AG09319 (cell line): ENCODE measurements at regions not wholly inside any gene's neighbourhood (a gene's known extent, or its start where the extent isn't known, plus 50 kb on each side); places are given as distances from the start of the nearest gene placed in this dataset.

Source experiments
- DNase-seq: peaks from one replicate; pipeline ENCODE4 v3.0.0-alpha.2; 2010; ENCODE audit warnings: low read depth; ENCODE audit errors: extremely low read depth
- TF ChIP-seq, protein P1 (sequence below): IDR thresholded peaks from 2 replicates; pipeline ENCODE4 v1.5.1; 2011; ENCODE audit warnings: low read depth, mild to moderate bottlenecking, inconsistent platforms, low read length, moderate library complexity

- DNase-seq: no peak
- TF ChIP-seq, protein P1, sequence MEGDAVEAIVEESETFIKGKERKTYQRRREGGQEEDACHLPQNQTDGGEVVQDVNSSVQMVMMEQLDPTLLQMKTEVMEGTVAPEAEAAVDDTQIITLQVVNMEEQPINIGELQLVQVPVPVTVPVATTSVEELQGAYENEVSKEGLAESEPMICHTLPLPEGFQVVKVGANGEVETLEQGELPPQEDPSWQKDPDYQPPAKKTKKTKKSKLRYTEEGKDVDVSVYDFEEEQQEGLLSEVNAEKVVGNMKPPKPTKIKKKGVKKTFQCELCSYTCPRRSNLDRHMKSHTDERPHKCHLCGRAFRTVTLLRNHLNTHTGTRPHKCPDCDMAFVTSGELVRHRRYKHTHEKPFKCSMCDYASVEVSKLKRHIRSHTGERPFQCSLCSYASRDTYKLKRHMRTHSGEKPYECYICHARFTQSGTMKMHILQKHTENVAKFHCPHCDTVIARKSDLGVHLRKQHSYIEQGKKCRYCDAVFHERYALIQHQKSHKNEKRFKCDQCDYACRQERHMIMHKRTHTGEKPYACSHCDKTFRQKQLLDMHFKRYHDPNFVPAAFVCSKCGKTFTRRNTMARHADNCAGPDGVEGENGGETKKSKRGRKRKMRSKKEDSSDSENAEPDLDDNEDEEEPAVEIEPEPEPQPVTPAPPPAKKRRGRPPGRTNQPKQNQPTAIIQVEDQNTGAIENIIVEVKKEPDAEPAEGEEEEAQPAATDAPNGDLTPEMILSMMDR: no peak
Observed at GRCh38 chr11:116243991-116244390, 528.8 kb downstream of the BUD13 start.

DNA sequence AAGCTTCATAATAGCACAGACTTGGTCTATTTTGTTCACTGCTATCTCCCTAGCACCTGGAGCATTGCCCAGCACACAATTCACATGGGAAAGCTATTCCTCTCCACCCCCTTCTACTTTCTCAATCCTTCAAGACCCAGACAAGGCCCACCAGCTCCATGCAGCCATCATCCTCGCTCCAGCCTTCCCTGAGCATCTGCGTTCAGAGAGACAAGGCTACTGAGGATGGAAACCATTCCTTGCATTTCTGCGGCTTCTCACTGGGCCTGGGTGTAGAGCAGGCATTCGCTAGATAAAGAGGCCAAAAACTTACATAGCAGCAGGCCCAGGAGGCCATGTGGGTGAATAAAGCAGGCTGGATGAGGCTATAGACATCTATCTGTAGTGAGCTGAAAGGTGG is 530.8 kb downstream of the BUD13 start:
- TF ChIP-seq, protein P1: no peak
- no peak for DNase-seq

DNA sequence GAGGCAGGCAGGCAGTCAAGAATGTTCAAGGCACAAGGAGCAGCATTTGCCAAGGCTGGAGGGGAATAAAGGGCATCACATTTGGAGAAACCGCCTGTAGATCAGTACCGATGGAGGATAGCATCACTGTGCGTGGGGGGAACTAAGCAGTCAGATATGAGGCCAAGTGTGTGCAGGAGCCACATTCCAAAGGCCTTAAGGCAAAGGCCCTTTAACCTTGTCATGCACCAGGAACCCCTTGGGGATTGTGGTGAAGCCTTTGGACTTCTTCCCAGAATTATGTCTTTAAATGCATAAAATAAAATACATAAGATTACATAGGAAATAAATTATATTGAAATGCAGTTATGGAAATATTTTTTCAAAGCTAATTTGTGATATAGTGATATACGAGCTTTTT is 532.1 kb downstream of the BUD13 start:
- DNase-seq: no peak
- TF ChIP-seq, protein P1: no peak

GRCh38 chr11:116239247-116239646 is 533.5 kb downstream of the BUD13 start:
- TF ChIP-seq, protein P1: no peak
- no peak for DNase-seq

DNA sequence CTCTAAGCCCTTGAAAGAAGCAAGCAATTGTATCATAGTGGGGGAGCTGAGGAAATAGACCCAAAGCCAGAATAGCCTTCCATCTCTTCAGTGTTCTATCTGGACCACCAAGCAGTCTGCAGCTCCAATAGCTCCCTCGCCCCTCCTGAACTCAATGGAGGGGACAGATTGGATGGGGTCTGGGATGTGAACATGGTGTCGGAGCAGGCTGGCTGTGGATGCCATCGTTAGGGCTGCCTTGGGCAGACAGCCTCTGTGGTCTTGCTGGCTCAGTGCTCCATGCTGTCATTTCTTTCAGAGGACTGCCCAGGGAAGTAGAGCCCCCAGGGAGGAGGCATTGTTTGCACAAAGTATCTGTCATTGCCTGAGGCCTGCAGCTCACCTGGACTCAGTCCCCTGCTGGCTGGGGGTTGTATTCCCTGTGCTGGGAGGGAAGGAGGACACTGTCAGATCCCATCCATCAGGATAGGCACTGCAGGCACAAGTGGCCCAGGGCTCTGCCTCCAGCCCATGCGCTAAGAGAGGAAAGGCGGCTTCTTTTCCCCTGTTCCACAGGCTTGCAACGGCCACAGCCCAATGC is 537.7 kb downstream of the BUD13 start:
- no peak for DNase-seq
- TF ChIP-seq, protein P1: no peak

- DNase-seq: no peak
- TF ChIP-seq, protein P1: no peak
Observed at GRCh38 chr11:116233561-116233960, 539.2 kb downstream of the BUD13 start.

GRCh38 chr11:116232364-116232828 is 540.4 kb downstream of the BUD13 start:
- DNase-seq: no peak
- TF ChIP-seq, protein P1: no peak
